SJCRH30 (cell line): ENCODE measurements at regions not wholly inside any gene's neighbourhood (a gene's known extent, or its start where the extent isn't known, plus 50 kb on each side); places are given as distances from the start of the nearest gene placed in this dataset.

Source experiments
- DNase-seq, 2 experiments: peaks; one replicate each; pipeline ENCODE4 v3.0.0-alpha.2; 2015 to 2020
- H3K27ac ChIP-seq: fragments of 250-450 bp; sonication (Bioruptor Pico); 2 replicates; pipeline ENCODE4 v1.5.1; 2020; ENCODE audit warnings: mild to moderate bottlenecking, moderate library complexity
- H3K27me3 ChIP-seq: fragments of 250-450 bp; sonication (Bioruptor Pico); 2 replicates; pipeline ENCODE4 v1.5.1; 2020; ENCODE audit warnings: mild to moderate bottlenecking, moderate library complexity
- H3K36me3 ChIP-seq: fragments of 250-450 bp; sonication (Bioruptor Pico); 2 replicates; pipeline ENCODE4 v1.5.1; 2020; ENCODE audit warnings: mild to moderate bottlenecking, moderate library complexity
- H3K4me1 ChIP-seq: fragments of 250-450 bp; sonication (Bioruptor Pico); 2 replicates; pipeline ENCODE4 v1.5.1; 2020; ENCODE audit warnings: mild to moderate bottlenecking, moderate library complexity
- H3K4me3 ChIP-seq: fragments of 250-450 bp; sonication (Bioruptor Pico); 2 replicates; pipeline ENCODE4 v1.5.1; 2020; ENCODE audit warnings: mild to moderate bottlenecking, moderate library complexity
- H3K9me3 ChIP-seq: fragments of 250-450 bp; sonication (Bioruptor Pico); replicated peaks from 2 replicates; pipeline ENCODE4 v1.5.1; 2020; ENCODE audit warnings: mild to moderate bottlenecking, moderate library complexity

GRCh38 chr1:184258525-184258924 is 128.3 kb upstream of the C1orf21 start:
- H3K36me3 ChIP-seq, result no peaks in the 10 kb centered on the region
- DNase-seq, result no peak
- H3K27me3 ChIP-seq, result no peaks in the 10 kb centered on the region
- H3K4me1 ChIP-seq, result no peaks in the 10 kb centered on the region
- no peak overlapping the region for H3K4me3 ChIP-seq
- no peaks in the 10 kb centered on the region for H3K9me3 ChIP-seq
- H3K27ac ChIP-seq, result no peak overlapping the region

- Histone ChIP-seq H3K9me3 (no peaks in the 10 kb centered on the region), H3K27me3 (no peaks in the 10 kb centered on the region), H3K36me3 (no peaks in the 10 kb centered on the region), H3K27ac (no peak overlapping the region), H3K4me1 (no peaks in the 10 kb centered on the region), H3K4me3 (no peak overlapping the region)
- no peak for DNase-seq
Observed at GRCh38 chr1:184260382-184260781, 126.4 kb upstream of the C1orf21 start.

- no peaks in the 10 kb centered on the region for H3K4me1 ChIP-seq
- DNase-seq, result no peak
- no peak overlapping the region for H3K27ac ChIP-seq
- no peaks in the 10 kb centered on the region for H3K27me3 ChIP-seq
- H3K4me3 ChIP-seq, result no peak overlapping the region
- no peaks in the 10 kb centered on the region for H3K9me3 ChIP-seq
- no peaks in the 10 kb centered on the region for H3K36me3 ChIP-seq
Observed at GRCh38 chr1:184262109-184262508, 124.7 kb upstream of the C1orf21 start.

- Histone ChIP-seq H3K9me3 (no peaks in the 10 kb centered on the region), H3K27ac (no peak overlapping the region), H3K27me3 (no peaks in the 10 kb centered on the region), H3K4me1 (no peaks in the 10 kb centered on the region), H3K4me3 (no peak overlapping the region), H3K36me3 (no peaks in the 10 kb centered on the region)
- DNase-seq, result no peak
Observed at GRCh38 chr1:184267747-184268146, 119.1 kb upstream of the C1orf21 start.

- Histone ChIP-seq H3K27ac (no peak overlapping the region), H3K27me3 (no peaks in the 10 kb centered on the region), H3K36me3 (no peaks in the 10 kb centered on the region), H3K4me1 (no peaks in the 10 kb centered on the region), H3K4me3 (no peak overlapping the region), H3K9me3 (no peaks in the 10 kb centered on the region)
- no peak for DNase-seq
Observed at GRCh38 chr1:184270556-184270955, 116.3 kb upstream of the C1orf21 start.

- DNase-seq, result no peak
- no peaks in the 10 kb centered on the region for H3K27me3 ChIP-seq
- H3K9me3 ChIP-seq, result no peaks in the 10 kb centered on the region
- H3K4me3 ChIP-seq, result no peak overlapping the region
- no peak overlapping the region for H3K27ac ChIP-seq
- H3K36me3 ChIP-seq, result no peaks in the 10 kb centered on the region
- H3K4me1 ChIP-seq, result no peaks in the 10 kb centered on the region
Observed at GRCh38 chr1:184272175-184272866, 114.5 kb upstream of the C1orf21 start.

- H3K36me3 ChIP-seq, result no peaks in the 10 kb centered on the region
- H3K9me3 ChIP-seq, result no peaks in the 10 kb centered on the region
- no peaks in the 10 kb centered on the region for H3K4me1 ChIP-seq
- H3K4me3 ChIP-seq, result no peak overlapping the region
- no peaks in the 10 kb centered on the region for H3K27me3 ChIP-seq
- no peak for DNase-seq
- no peak overlapping the region for H3K27ac ChIP-seq
Observed at GRCh38 chr1:184276416-184276815, 110.4 kb upstream of the C1orf21 start.

GRCh38 chr1:184279911-184280458 is 106.8 kb upstream of the C1orf21 start:
- Histone ChIP-seq H3K36me3 (no peaks in the 10 kb centered on the region), H3K4me1 (no peaks in the 10 kb centered on the region), H3K9me3 (no peaks in the 10 kb centered on the region), H3K4me3 (no peak overlapping the region), H3K27ac (no peak overlapping the region), H3K27me3 (no peaks in the 10 kb centered on the region)
- no peak for DNase-seq

- no peak overlapping the region for H3K4me3 ChIP-seq
- H3K27ac ChIP-seq, result no peak overlapping the region
- H3K27me3 ChIP-seq, result no peaks in the 10 kb centered on the region
- no peak for DNase-seq
- no peaks in the 10 kb centered on the region for H3K4me1 ChIP-seq
- no peaks in the 10 kb centered on the region for H3K9me3 ChIP-seq
- H3K36me3 ChIP-seq, result no peaks in the 10 kb centered on the region
Observed at GRCh38 chr1:184283999-184284398, 102.8 kb upstream of the C1orf21 start.

- no peak overlapping the region for H3K27ac ChIP-seq
- no peaks in the 10 kb centered on the region for H3K27me3 ChIP-seq
- no peaks in the 10 kb centered on the region for H3K9me3 ChIP-seq
- H3K36me3 ChIP-seq, result no peaks in the 10 kb centered on the region
- no peak overlapping the region for H3K4me3 ChIP-seq
- no peak for DNase-seq
- H3K4me1 ChIP-seq, result no peaks in the 10 kb centered on the region
Observed at GRCh38 chr1:184284900-184285299, 101.9 kb upstream of the C1orf21 start.

- H3K4me3 ChIP-seq, result no peak overlapping the region
- no peak for DNase-seq
- H3K4me1 ChIP-seq, result no peaks in the 10 kb centered on the region
- no peaks in the 10 kb centered on the region for H3K9me3 ChIP-seq
- H3K36me3 ChIP-seq, result no peaks in the 10 kb centered on the region
- H3K27me3 ChIP-seq, result no peaks in the 10 kb centered on the region
- H3K27ac ChIP-seq, result no peak overlapping the region
Observed at GRCh38 chr1:184285401-184286087, 101.3 kb upstream of the C1orf21 start.

- Histone ChIP-seq H3K9me3 (no peaks in the 10 kb centered on the region), H3K27ac (no peak overlapping the region), H3K4me1 (no peaks in the 10 kb centered on the region), H3K4me3 (no peak overlapping the region), H3K27me3 (no peaks in the 10 kb centered on the region), H3K36me3 (no peaks in the 10 kb centered on the region)
- no peak for DNase-seq
Observed at GRCh38 chr1:184287001-184287400, 99.8 kb upstream of the C1orf21 start.

GRCh38 chr1:184289825-184290550 is 96.8 kb upstream of the C1orf21 start:
- no peaks in the 10 kb centered on the region for H3K4me1 ChIP-seq
- H3K36me3 ChIP-seq, result no peaks in the 10 kb centered on the region
- no peaks in the 10 kb centered on the region for H3K27me3 ChIP-seq
- no peaks in the 10 kb centered on the region for H3K9me3 ChIP-seq
- H3K4me3 ChIP-seq, result no peak overlapping the region
- no peak overlapping the region for H3K27ac ChIP-seq
- DNase-seq, result no peak

- H3K9me3 ChIP-seq, result no peaks in the 10 kb centered on the region
- DNase-seq, result no peak
- H3K36me3 ChIP-seq, result no peaks in the 10 kb centered on the region
- no peak overlapping the region for H3K27ac ChIP-seq
- H3K4me1 ChIP-seq, result no peaks in the 10 kb centered on the region
- H3K4me3 ChIP-seq, result no peak overlapping the region
- H3K27me3 ChIP-seq, result no peaks in the 10 kb centered on the region
Observed at GRCh38 chr1:184291701-184292100, 95.1 kb upstream of the C1orf21 start.

- no peaks in the 10 kb centered on the region for H3K36me3 ChIP-seq
- no peak overlapping the region for H3K4me3 ChIP-seq
- no peaks in the 10 kb centered on the region for H3K27me3 ChIP-seq
- no peaks in the 10 kb centered on the region for H3K9me3 ChIP-seq
- no peak for DNase-seq
- no peaks in the 10 kb centered on the region for H3K4me1 ChIP-seq
- H3K27ac ChIP-seq, result no peak overlapping the region
Observed at GRCh38 chr1:184292101-184292500, 94.7 kb upstream of the C1orf21 start.
